Epithelial cell of esophagus (primary cell): ENCODE measurements at regions not wholly inside any gene's neighbourhood (a gene's known extent, or its start where the extent isn't known, plus 50 kb on each side); places are given as distances from the start of the nearest gene placed in this dataset.

Source experiments
- DNase-seq: peaks from one replicate; pipeline ENCODE4 v3.0.0; 2010; ENCODE audit warnings: low read depth
- H3K4me3 ChIP-seq: 2 replicates; pipeline ENCODE4 v1.5.1; 2011; ENCODE audit warnings: mild to moderate bottlenecking, low read length, control low read depth
- CTCF ChIP-seq: IDR thresholded peaks from 2 replicates; pipeline ENCODE4 v1.5.1; 2011; ENCODE audit warnings: low read depth, mild to moderate bottlenecking, low read length, control low read depth, inconsistent platforms; ENCODE audit not compliant: insufficient read depth; ENCODE audit errors: missing control alignments

- no peak for DNase-seq
- H3K4me3 ChIP-seq: no peak overlapping the region
- TF ChIP-seq CTCF: no peak
These were observed 71.8 kb upstream of the ZBTB20 start for GRCh38 chr3:115218859-115219258.

- no peak for TF ChIP-seq CTCF
- no peak overlapping the region for H3K4me3 ChIP-seq
- DNase-seq: no peak
These were observed 77.6 kb upstream of the ZBTB20 start for GRCh38 chr3:115224687-115225086.

- no peak for TF ChIP-seq CTCF
- H3K4me3 ChIP-seq: no peak overlapping the region
- DNase-seq: no peak
These were observed 79.9 kb upstream of the ZBTB20 start for GRCh38 chr3:115226844-115227445.

- no peak for TF ChIP-seq CTCF
- no peak for DNase-seq
- H3K4me3 ChIP-seq: no peak overlapping the region
These were observed 80.4 kb upstream of the ZBTB20 start for GRCh38 chr3:115227461-115227860.

GRCh38 chr3:115228266-115228665, 81.2 kb upstream of the ZBTB20 start:
- no peak for DNase-seq
- no peak overlapping the region for H3K4me3 ChIP-seq
- TF ChIP-seq CTCF: no peak

GRCh38 chr3:115232167-115232566, 85.1 kb upstream of the ZBTB20 start:
- no peak for DNase-seq
- no peak for TF ChIP-seq CTCF
- H3K4me3 ChIP-seq: no peak overlapping the region

- no peak for DNase-seq
- H3K4me3 ChIP-seq: no peak overlapping the region
These were observed 85.9 kb upstream of the ZBTB20 start for GRCh38 chr3:115233021-115233420.

More at GRCh38 chr3:115233021-115233420, 85.9 kb upstream of the ZBTB20 start:
- TF ChIP-seq CTCF: no peak
